Suprapubic skin (tissue), 3 donors: ENCODE measurements at regions not wholly inside any gene's neighbourhood (a gene's known extent, or its start where the extent isn't known, plus 50 kb on each side); places are given as distances from the start of the nearest gene placed in this dataset.

ENCODE experiments used
- EP300 ChIP-seq: sonication (generic); formaldehyde crosslinking; IDR thresholded peaks from one replicate; pipeline ENCODE4 v1.6.1; 2017; ENCODE audit warnings: antibody characterized with exemption
- POLR2A ChIP-seq, 2 donors: fragments of 450-650 bp; IDR thresholded peaks; one replicate each; pipeline ENCODE4 v1.6.1; 2017; ENCODE audit warnings: antibody characterized with exemption in 2 of 2, mild to moderate bottlenecking in 2 of 2, moderate library complexity in 2 of 2
- TF ChIP-seq, protein P1 (sequence below), 2 donors: fragments of 200-600 bp in 1 of 2; fragments of 450-650 bp in 1 of 2; sonication (generic) in 1 of 2; IDR thresholded peaks; one replicate each; pipeline ENCODE4 v1.5.1; 2016 to 2019; ENCODE audit warnings: antibody characterized with exemption in 2 of 2, mild to moderate bottlenecking in 1 of 2, moderate library complexity in 1 of 2

DNA sequence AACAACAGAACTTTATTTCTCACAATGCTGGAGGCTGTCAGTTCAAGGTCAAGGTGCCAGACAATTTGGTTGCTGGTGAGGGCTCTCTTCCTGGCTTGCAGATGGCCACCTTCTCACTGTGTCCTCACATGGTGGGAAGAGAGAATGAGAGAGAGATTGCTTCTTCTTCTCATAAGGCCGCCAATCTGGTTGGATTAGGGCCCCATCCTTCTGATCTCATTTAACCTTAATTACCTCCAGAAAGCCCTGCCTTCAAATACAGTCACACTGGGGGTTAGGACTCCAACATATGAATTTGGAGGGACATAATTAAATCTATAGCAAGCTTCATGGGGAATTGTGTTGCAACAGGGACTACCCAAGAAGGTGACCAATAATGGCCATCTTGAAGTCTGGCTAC is 110.2 kb downstream of the LHX2 start:
- TF ChIP-seq, protein P1, sequence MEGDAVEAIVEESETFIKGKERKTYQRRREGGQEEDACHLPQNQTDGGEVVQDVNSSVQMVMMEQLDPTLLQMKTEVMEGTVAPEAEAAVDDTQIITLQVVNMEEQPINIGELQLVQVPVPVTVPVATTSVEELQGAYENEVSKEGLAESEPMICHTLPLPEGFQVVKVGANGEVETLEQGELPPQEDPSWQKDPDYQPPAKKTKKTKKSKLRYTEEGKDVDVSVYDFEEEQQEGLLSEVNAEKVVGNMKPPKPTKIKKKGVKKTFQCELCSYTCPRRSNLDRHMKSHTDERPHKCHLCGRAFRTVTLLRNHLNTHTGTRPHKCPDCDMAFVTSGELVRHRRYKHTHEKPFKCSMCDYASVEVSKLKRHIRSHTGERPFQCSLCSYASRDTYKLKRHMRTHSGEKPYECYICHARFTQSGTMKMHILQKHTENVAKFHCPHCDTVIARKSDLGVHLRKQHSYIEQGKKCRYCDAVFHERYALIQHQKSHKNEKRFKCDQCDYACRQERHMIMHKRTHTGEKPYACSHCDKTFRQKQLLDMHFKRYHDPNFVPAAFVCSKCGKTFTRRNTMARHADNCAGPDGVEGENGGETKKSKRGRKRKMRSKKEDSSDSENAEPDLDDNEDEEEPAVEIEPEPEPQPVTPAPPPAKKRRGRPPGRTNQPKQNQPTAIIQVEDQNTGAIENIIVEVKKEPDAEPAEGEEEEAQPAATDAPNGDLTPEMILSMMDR (IDR thresholded peaks at IDR 0.05): no peak
- TF ChIP-seq EP300 (no peak), POLR2A (IDR thresholded peaks at IDR 0.05) (no peak)
